OCI-LY7 (cell line): ENCODE measurements at regions not wholly inside any gene's neighbourhood (a gene's known extent, or its start where the extent isn't known, plus 50 kb on each side); places are given as distances from the start of the nearest gene placed in this dataset.

ENCODE experiments used
- CTCF ChIP-seq: fragments of 200-600 bp; sonication (generic); conservative IDR thresholded peaks from 2 replicates; pipeline ENCODE4 v1.5.1; 2014; ENCODE audit warnings: mild to moderate bottlenecking, antibody characterized with exemption, low read length, moderate library complexity, mixed read lengths
- EZH2phosphoT487 ChIP-seq: fragments of 200-600 bp; sonication (generic); IDR thresholded peaks from 2 replicates; pipeline ENCODE4 v1.6.1; 2018; ENCODE audit warnings: low read depth, borderline replicate concordance, mild to moderate bottlenecking, mixed run types, antibody characterized with exemption, low read length, moderate library complexity, mixed read lengths

- TF ChIP-seq CTCF, result no peak
- TF ChIP-seq EZH2phosphoT487, result no peak
Observed at GRCh38 chr7:24405002-24405401, 121.0 kb downstream of the NPY start.
